ENCODE measurements at regions not wholly inside any gene's neighbourhood (a gene's known extent, or its start where the extent isn't known, plus 50 kb on each side); places are given as distances from the start of the nearest gene placed in this dataset.
"Not testable (repeated sequence)": the region's sequence is repeated elsewhere in the genome, so short reads cannot be mapped to it uniquely, and the experiment has no call there.

- DNase-seq: no peak
Observed at GRCh38 chr2:4140281-4140970, 437.1 kb downstream of the DCDC2C start.

GRCh38 chr2:4144731-4145130 is 441.4 kb downstream of the DCDC2C start:
- DNase-seq: no peak

DNA sequence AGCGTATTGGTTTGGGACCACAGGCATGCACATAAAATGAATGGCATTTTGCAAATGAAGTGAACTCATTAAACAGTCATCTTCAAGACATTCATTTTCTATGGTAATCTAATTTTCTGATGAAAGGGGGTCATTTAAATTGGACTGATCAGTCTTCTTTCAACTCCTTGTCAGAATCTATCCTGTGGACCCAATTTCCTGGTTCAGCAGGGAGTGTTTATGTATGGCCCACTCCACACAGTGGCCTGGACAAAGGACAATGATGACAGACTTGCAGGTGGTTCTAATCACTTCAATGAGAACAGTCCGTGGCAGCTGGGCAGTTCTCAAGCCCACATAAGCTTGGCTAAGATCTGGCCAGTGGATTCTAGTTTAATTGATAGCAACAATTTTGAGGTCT is 448.1 kb downstream of the DCDC2C start:
- DNase-seq: no peak

DNA sequence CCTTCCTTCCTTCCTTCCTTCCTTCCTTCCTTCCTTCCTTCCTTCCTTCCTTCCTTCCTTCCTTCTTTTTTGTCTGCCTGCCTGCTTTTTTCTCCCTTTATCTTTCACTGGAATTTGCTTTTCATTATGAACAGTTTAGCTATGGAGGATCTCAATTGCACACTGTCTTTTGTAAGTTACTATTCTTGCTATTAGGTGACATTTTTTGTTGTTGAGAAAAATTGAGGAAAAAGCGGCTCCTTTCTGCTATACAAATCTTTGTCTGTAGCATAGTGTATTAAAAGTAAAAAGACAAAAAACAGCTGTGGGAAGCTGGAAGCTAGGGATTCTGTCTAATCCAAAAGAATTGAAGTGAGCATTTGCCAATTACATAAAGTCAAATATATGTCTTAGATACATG is 448.7 kb downstream of the DCDC2C start:
- no peak for DNase-seq

DNA sequence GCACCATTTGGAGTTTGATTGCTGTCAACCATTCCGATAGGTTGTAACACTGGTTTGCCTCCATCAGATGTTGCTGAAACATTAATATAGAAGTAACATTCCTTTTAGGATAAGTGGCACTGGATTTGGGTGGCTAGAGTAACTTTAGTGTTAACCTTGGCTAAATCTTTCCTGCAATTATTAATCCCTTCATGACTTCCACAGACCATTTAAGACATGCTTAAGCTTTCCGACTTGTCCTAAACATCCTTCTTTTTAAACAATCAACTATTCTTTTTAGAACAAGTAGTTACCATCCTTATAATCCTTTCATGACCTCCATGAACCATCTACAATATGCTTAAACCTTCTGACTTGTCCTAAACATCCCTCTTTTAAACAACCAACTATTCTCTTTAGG is 465.5 kb downstream of the DCDC2C start:
- DNase-seq: no peak

- no peak for DNase-seq
Observed at GRCh38 chr2:4174796-4175195, 471.4 kb downstream of the DCDC2C start.

- DNase-seq: no peak
Observed at GRCh38 chr2:4175343-4175742, 472.0 kb downstream of the DCDC2C start.

- no peak for DNase-seq
Observed at GRCh38 chr2:4180631-4181030, 477.3 kb downstream of the DCDC2C start.

DNA sequence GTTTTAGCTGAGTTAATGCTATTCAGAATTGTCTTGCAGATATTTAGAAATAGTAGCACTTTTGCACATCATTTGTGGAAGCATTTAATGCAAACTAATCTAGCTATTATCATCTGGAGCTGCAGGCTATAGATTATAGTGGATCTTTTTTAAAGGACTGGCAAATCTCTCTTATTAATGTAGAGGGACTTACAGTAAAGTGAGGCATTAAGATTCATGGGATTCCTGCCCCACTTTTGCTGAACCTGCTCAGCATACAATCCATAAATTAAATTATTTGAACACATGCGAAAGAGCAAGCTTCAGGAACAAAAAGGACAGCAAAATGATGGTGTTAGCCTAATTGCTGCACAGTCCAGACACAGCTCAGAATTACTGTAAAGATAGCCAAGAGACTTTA is 477.7 kb downstream of the DCDC2C start:
- DNase-seq: no peak

DNA sequence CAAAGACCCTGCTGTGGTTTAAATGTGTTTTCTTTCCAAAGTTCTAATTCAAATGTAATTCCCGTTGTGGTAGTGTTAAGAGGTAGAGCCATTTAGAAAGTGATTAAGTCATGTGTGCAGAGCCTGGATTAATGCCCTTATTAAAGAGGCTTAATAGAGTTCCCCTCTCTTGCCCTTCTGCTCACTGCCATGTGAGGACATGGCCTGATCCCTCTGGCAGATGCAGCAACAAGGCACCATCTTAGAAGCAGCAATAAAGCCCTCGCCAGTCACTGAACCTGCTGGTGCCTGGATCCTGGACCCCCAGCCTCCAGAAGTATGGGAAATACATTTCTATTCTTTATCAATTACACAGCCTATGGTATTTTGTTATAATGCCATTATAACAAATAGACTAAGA is 485.2 kb downstream of the DCDC2C start:
- DNase-seq: no peak

- DNase-seq: no peak
Observed at GRCh38 chr2:4190548-4190947, 487.2 kb downstream of the DCDC2C start.

GRCh38 chr2:4192119-4192518 is 488.7 kb downstream of the DCDC2C start:
- DNase-seq: no peak

- no peak for DNase-seq
Observed at GRCh38 chr2:4214444-4215205, 511.2 kb downstream of the DCDC2C start.

- DNase-seq: no peak
Observed at GRCh38 chr2:4217737-4218136, 514.4 kb downstream of the DCDC2C start.

GRCh38 chr2:4219101-4219500 is 515.7 kb downstream of the DCDC2C start:
- DNase-seq: no peak

- no peak for DNase-seq
Observed at GRCh38 chr2:4219571-4219970, 516.2 kb downstream of the DCDC2C start.

DNA sequence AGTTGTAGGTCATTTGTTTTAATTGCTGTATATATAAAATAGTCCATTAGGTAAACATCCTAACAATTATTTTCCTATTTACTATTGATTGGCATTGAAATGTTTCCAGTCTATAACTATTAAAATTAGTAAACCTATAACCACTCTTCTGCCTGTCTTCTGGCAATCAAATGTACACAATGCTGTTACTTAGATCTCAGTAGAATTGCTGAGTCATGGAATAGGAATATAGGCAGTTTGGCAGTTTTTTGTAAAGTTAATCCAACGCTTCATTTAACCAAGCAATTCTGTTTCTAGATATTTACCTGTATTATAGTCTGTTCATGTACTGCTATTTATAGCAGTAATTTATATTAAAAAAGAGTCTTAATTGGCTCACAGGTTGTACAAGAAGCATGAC is 518.1 kb downstream of the DCDC2C start:
- no peak for DNase-seq

DNA sequence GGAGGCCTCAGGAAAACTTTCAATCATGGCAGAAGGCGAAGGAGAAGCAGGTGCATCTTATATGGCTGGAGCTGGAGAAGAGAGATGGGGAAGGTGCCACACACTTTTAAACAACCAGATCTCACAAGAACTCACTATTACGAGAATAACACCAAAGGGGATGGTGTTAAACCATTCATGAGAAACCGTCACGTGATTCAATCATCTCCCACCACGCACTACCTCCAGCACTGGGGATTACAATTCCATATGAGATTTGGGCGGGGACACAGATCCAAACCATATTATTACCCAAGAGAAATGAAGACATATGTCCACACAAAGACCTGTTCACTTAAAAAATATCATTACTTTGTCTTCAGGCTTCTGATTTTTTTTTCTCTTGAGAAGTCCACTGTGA is 518.5 kb downstream of the DCDC2C start:
- no peak for DNase-seq

DNA sequence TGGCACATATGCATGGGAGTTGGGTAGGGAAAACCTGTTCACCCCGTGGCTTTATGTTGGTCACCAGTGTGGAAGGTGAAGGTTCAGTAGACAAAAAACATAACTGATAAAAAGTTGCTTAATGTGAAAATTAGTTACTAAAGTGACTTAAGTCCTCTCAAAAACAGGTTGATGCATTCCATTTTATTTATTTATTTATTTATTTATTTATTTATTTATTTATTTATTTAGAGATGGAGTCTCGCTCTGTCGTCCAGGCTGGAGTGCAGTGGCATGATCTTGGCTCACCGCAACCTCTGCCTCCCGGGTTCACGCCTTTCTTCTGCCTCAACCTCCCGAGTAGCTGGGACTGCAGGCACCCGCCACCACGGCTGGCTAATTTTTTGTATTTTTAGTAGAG is 541.0 kb downstream of the DCDC2C start:
- DNase-seq: not testable (repeated sequence)

GRCh38 chr2:4246364-4247131 is 543.2 kb downstream of the DCDC2C start:
- no peak for DNase-seq

DNA sequence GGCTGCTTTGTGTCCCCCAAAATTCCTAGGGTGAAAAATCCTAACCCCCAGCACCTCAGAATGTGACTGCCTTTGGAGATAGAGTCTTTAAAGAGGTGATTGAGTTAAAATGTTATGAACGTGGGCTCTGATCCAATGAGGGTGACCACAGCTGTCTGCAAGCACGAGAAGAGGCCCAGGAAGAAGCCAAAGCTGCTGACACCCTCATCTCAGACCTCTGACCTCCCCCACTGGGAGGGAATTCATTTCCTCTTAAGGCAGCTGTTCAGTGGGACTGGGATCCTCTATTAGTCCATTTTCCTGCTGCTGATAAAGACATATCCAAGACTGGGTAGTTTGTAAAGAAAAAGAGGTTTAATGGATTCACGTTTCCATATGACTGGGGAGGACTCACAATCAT is 544.4 kb downstream of the DCDC2C start:
- no peak for DNase-seq

GRCh38 chr2:4255491-4255890 is 552.1 kb downstream of the DCDC2C start:
- DNase-seq: no peak

DNA sequence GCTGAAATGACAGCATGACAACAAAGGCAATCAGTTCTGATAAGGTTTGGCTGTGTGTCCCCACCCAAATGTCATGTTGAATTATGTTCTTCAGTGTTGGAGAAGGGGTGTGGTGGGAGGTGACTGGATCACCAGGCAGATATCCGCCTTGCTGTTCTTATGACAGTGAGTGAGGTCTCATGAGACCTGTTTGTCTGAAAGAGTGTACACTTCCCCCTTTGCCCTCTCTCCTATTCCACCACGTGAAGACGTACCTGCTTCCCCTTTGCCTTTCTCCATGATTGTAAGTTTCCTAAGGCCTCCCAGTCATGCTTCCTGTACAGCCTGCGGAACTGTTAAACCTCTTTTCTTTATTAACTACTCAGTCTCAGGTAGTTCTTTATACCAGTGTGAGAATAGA is 553.0 kb downstream of the DCDC2C start:
- DNase-seq: no peak

- DNase-seq: no peak
Observed at GRCh38 chr2:4258563-4258962, 555.2 kb downstream of the DCDC2C start.
